ENCODE measurements at regions not wholly inside any gene's neighbourhood (a gene's known extent, or its start where the extent isn't known, plus 50 kb on each side); places are given as distances from the start of the nearest gene placed in this dataset.

GRCh38 chr11:15882876-15883454, 473.4 kb downstream of the SOX6 start:
- DNase-seq (ENCODE audit: low read depth), result no peak

GRCh38 chr11:15883455-15883920, 472.9 kb downstream of the SOX6 start:
- DNase-seq (ENCODE audit: low read depth), result no peak

GRCh38 chr11:15884141-15884540, 472.2 kb downstream of the SOX6 start:
- DNase-seq (ENCODE audit: low read depth), result no peak

- DNase-seq (ENCODE audit: low read depth), result no peak
Measured at GRCh38 chr11:15884777-15885540, 471.4 kb downstream of the SOX6 start.

GRCh38 chr11:15885854-15886253, 470.5 kb downstream of the SOX6 start:
- DNase-seq (ENCODE audit: low read depth), result no peak

GRCh38 chr11:15886299-15886698, 470.0 kb downstream of the SOX6 start:
- DNase-seq (ENCODE audit: low read depth), result no peak

GRCh38 chr11:15886866-15887265, 469.5 kb downstream of the SOX6 start:
- DNase-seq (ENCODE audit: low read depth), result no peak

GRCh38 chr11:15888556-15889345, 467.6 kb downstream of the SOX6 start:
- no peak for DNase-seq (ENCODE audit: low read depth)

GRCh38 chr11:15889363-15890030, 466.8 kb downstream of the SOX6 start:
- DNase-seq (ENCODE audit: low read depth), result no peak

GRCh38 chr11:15890031-15890713, 466.2 kb downstream of the SOX6 start:
- no peak for DNase-seq (ENCODE audit: low read depth)

GRCh38 chr11:15893080-15893492, 463.3 kb downstream of the SOX6 start:
- DNase-seq (ENCODE audit: low read depth), result no peak

- no peak for DNase-seq (ENCODE audit: low read depth)
Measured at GRCh38 chr11:15896026-15896425, 460.3 kb downstream of the SOX6 start.

- DNase-seq (ENCODE audit: low read depth), result no peak
Measured at GRCh38 chr11:15896530-15896929, 459.8 kb downstream of the SOX6 start.

- no peak for DNase-seq (ENCODE audit: low read depth)
Measured at GRCh38 chr11:15897211-15897960, 459.0 kb downstream of the SOX6 start.

GRCh38 chr11:15901054-15901453, 455.3 kb downstream of the SOX6 start:
- DNase-seq (ENCODE audit: low read depth), result no peak

GRCh38 chr11:15901790-15902189, 454.6 kb downstream of the SOX6 start:
- DNase-seq (ENCODE audit: low read depth), result no peak

- no peak for DNase-seq (ENCODE audit: low read depth)
Measured at GRCh38 chr11:15903246-15903645, 453.1 kb downstream of the SOX6 start.

- no peak for DNase-seq (ENCODE audit: low read depth)
Measured at GRCh38 chr11:15905366-15906104, 450.8 kb downstream of the SOX6 start.

GRCh38 chr11:15906481-15907035, 449.8 kb downstream of the SOX6 start:
- DNase-seq (ENCODE audit: low read depth), result no peak

GRCh38 chr11:15907806-15908205, 448.5 kb downstream of the SOX6 start:
- DNase-seq (ENCODE audit: low read depth), result no peak

Data from stimulated activated CD8-positive, alpha-beta memory T cell treated with anti-CD3 and anti-CD28 coated beads, Interleukin-7, amount 100 ng/mL, for 24 hours (primary cell).